Stimulated activated CD4-positive, alpha-beta T cell treated with anti-CD3 and anti-CD28 coated beads, Interleukin-4, amount 100 ng/mL, for 24 hours (primary cell): ENCODE measurements at regions not wholly inside any gene's neighbourhood (a gene's known extent, or its start where the extent isn't known, plus 50 kb on each side); places are given as distances from the start of the nearest gene placed in this dataset.
"Not testable (repeated sequence)": the region's sequence is repeated elsewhere in the genome, so short reads cannot be mapped to it uniquely, and the experiment has no call there.

ENCODE experiments used
- DNase-seq: peaks from one replicate; pipeline ENCODE4 v3.0.0-alpha.2; 2020

DNA sequence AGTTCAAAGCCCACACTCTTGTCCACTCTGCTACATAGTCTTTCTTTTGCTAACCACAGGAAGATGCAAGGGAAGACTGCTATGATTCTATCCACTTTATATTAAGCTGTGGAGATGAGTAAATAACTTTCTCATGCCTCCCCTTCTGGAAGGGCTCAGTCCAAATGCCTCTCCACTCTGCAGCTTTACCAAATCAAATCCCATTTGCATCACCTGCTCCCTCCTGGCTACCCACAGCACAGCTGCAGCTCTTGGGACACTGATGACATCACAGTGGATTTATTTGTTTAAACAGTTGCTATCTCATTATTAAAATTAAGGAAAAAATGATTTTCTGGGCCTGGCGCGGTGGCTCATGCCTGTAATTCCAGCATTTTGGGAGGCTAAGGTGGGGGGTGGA, 1544.9 kb upstream of the WWC1 start:
- no peak for DNase-seq

DNA sequence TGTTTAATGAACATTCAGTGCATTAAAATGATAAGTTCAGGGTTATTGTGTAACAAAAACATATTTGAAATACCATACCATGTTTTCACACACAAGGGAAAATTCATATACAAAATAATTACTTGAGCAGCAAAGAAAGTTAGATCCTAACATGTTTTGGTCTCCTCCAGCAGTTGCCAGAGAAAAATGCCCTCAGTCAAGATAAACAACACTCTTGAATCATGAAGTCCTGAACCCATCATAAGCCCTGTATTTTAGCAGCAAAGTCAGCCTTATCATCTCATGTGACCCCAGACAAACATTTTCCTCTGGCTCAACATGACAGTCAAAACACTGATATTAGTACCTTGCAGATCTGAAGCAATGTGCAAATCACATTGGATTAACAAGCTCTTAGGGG, 1541.1 kb upstream of the WWC1 start:
- no peak for DNase-seq

DNA sequence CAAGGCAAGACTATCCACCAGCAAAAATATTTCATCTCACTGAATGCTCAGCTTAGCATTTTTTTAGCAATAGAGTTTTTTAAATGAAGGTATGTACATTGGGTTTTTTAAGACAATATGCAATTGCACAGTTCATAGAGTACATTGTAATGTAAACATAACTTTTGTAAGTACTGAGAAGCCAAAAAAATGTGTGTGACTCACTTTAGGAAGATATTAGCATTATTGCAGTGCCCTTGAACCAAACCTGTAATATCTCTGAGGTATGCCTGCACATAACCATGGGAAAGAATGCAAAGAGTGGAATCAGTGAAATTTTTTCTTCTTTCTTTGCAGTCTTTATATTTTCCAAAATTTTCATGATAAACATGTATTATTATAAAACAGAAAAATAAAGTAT, 1533.3 kb upstream of the WWC1 start:
- no peak for DNase-seq

GRCh38 chr5:166767858-166768257, 1523.6 kb upstream of the WWC1 start:
- no peak for DNase-seq

DNA sequence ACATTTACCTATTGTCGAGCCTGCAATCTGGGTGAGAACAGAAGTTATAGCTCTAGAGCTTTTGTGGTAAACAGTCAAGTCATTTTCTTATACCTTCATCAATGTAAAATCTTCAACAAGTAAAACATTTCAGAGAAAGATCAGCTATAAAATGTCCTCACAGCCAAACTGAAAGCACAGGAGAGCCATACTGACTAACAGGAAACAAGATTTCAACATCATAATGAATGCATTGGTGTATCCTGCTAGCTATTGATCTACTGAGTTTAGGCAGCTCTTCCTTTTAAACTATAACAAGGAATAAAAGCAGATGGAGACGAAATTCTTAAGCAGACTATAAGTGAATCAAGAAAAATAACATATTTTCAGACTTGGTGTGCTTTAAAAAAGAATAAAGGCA, 1522.9 kb upstream of the WWC1 start:
- no peak for DNase-seq

GRCh38 chr5:166772770-166773169, 1518.7 kb upstream of the WWC1 start:
- no peak for DNase-seq

GRCh38 chr5:166781737-166782136, 1509.7 kb upstream of the WWC1 start:
- no peak for DNase-seq

- no peak for DNase-seq
These were observed 1506.8 kb upstream of the WWC1 start for GRCh38 chr5:166784545-166785078.

GRCh38 chr5:166786178-166786577, 1505.3 kb upstream of the WWC1 start:
- no peak for DNase-seq

DNA sequence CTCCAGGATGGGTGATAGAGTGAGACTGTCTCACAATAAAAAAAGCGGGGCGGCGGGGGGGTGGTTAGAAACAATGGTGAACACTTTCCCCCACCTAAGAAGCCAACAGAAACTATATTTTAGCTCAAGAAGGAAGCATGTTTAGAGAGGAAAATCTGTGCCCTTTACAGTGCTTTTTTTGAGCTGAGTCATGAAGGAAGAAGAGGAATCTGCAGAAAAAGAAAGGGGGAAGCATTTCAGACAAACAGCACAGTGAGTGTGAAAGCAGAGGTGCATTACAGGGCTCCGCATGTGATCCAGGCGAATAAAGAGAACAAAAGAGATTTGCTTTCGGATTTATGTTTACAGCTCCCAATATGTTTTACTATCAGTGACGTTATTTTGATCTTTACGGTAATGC, 1504.6 kb upstream of the WWC1 start:
- DNase-seq, result no peak

DNA sequence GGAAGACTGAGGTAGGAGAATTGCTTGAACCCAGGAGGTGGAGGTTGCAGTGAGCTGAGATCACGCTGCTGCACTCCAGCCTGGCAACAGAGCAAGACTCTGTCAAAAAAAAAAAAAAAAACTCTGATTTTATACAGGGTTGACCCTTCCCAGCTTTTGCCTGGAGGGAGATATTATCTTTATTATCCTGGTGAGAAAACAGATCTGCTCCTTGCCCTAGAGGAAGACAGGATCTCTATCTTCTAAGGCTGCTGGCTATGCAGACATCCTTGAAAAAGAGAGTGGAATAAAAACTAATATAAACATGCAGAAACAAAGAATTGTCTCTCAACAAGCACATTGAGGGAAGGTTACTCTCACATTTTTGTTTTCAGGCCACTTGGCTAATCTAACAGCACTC, 1503.4 kb upstream of the WWC1 start:
- DNase-seq, result no peak

GRCh38 chr5:166795756-166796155, 1495.7 kb upstream of the WWC1 start:
- DNase-seq, result no peak

GRCh38 chr5:166803058-166803457, 1488.4 kb upstream of the WWC1 start:
- no peak for DNase-seq

- not testable (repeated sequence) for DNase-seq
These were observed 1487.2 kb upstream of the WWC1 start for GRCh38 chr5:166804223-166804622.

DNA sequence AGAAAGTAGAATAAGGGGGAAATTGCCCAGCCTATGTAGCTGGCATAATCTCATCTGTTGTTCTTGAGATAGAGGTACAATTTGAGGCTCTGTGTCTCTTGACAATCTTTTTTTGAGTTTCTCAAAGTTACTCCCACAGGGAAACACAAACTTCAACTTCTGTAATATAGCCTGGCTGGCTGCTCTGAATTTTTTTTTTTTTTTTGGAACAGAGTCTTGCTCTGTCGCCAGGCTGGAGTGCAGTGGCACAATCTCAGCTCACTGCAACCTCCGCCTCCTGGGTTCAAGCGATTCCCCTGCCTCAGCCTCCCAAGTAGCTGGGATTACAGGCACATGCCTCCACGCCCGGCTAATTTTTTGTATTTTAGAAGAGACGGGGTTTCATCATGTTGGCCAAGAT, 1486.8 kb upstream of the WWC1 start:
- not testable (repeated sequence) for DNase-seq

- DNase-seq, result not testable (repeated sequence)
These were observed 1481.3 kb upstream of the WWC1 start for GRCh38 chr5:166810093-166810658.

- DNase-seq, result no peak
These were observed 1480.7 kb upstream of the WWC1 start for GRCh38 chr5:166810721-166811120.

DNA sequence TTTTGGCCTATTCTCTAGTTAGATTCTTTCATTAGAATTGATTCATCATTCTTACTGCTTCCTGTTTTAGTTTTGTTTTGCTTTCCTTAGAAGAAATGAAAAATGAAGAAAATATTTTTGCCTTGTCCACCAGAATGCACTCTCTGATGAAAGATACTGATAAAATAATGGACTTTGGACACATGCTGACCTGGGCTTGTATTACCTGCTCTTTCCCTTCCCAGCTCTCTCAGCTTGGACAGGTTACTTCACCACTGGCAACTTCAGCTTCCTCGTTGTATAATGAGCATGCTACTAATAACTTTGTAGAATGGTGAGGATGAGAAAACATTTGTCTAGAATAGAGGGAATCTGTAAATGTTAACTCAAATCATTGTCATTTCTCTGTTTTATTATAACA, 1468.1 kb upstream of the WWC1 start:
- no peak for DNase-seq

GRCh38 chr5:166834246-166834645, 1457.2 kb upstream of the WWC1 start:
- DNase-seq, result no peak

GRCh38 chr5:166845044-166845443, 1446.4 kb upstream of the WWC1 start:
- no peak for DNase-seq

- DNase-seq, result no peak
These were observed 1434.7 kb upstream of the WWC1 start for GRCh38 chr5:166856791-166857190.

DNA sequence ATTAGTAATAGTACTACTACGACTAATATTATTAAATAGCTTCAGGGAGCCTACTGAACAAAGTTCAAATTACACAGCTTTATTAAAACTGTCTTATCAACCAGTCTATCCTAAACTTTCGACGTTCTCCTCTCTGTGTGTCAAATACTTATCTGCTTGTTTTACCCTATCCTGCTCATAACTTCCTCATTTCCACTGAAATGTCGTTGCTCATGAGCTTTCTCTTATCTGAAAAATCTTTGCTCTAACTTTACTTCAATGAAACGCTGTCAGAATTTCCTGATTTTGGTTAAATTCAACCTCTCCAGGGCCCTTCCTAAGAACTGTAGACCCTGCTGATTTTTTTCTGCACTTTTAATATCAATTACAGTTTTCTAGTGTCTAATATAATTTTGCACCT, 1431.0 kb upstream of the WWC1 start:
- DNase-seq, result no peak

- DNase-seq, result no peak
These were observed 1428.9 kb upstream of the WWC1 start for GRCh38 chr5:166862581-166862980.

DNA sequence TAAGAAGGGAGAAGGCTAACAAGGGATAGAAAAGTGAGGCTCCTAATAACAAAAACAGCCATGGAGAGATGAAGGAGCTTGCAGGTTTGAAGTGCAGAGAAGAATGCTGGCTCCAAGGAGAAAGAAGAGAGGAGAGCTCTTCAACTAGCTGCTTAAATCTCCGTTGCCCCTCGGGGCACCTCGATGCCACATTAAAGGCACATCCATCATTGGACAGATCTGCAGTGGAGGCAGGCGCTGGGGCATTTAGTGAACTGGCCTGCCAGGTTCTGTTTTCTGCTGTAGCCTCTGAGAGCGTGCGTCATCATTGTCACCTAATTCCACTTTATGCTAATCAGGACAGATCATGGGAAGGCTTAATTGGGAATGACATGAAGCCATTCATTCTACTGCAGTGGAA, 1426.2 kb upstream of the WWC1 start:
- DNase-seq, result no peak

- no peak for DNase-seq
These were observed 1411.0 kb upstream of the WWC1 start for GRCh38 chr5:166880456-166880855.

DNA sequence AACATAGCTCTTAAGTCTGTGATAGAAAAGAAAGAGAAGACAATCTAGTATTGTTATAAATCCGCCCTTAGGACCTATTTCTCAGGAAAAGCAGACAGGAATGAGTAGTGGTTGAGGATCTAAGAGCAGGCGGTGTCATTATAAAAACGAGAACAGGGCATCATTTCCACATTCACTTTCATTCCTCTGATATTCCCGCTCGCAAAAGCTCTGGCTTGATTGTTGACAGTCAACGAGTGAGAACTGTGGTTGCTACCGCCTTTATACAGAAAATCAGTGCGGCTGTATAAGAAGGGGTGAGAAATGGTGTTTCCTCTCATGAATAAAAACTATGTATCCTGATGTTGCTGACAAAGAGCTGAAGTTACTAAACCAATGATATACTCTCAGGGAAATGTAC, 1409.6 kb upstream of the WWC1 start:
- DNase-seq, result no peak
